COLO668 (cell line): ENCODE measurements at regions not wholly inside any gene's neighbourhood (a gene's known extent, or its start where the extent isn't known, plus 50 kb on each side); places are given as distances from the start of the nearest gene placed in this dataset.
A peak's percentile ranks its signal among the peaks of the same experiment; 100 is the strongest.
"Not testable (repeated sequence)": the region's sequence is repeated elsewhere in the genome, so short reads cannot be mapped to it uniquely, and the experiment has no call there.

Source experiments
- DNase-seq: peaks from one replicate; lab custom pipeline; 2025; ENCODE audit not compliant: unreplicated experiment; lab: John Stamatoyannopoulos, UW

DNA sequence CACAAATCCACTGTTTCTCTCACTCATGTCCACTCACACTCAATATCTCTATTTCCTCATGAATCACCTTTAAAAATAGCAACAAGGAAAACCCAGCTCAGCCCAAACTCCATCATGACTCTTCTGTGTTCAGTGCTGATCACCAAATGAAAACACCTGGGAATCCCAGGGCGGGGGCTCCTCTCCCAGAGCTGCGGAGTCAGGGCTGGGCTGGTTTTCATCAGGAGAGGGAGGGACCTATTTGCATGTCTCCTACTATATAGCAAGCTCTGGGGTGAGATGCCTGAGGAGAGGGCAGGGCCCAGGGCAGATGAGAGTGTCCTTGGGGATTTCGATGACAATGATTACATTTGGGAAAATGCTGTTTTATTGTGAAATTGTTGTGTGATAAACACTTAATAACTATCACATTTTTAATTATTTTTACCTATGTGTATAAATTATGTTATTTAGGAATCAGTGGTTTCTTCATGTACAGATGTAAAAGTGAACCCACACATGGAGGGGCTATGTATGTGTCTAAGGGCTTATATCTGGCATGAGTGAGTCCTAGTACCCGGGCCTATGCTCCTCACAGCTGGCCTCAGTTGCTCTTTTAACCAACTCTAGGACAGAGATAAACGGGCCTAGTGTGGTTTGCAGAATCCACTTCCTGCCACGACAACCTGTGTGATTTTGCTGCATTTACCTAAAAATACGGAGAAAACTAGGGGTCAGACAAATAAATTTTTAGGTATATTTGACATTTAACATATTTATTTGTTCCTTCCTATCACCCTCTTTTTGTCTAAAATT, 1131.9 kb downstream of the TMEM121 start:
- not testable (repeated sequence) for DNase-seq

DNA sequence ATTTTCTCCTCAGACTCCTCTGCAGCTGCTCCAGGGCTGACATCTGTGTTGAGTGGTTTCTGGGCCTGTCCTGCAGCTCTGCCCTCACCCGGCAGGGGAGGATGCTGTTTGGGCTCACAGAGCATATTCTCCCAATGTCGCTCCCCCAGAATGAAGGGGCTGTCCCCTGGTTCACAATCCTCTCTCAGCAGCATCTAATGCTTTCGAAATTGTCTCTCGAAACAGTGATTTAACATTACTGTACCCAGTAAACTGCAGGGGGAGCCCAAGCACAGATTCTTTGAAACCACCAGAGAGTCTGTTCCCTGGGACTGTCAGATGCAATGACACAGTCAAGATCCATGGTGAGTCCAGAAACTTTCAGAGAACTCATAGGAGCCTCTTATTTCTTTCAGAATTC, 1135.2 kb downstream of the TMEM121 start:
- peak; percentile 40 for DNase-seq

DNA sequence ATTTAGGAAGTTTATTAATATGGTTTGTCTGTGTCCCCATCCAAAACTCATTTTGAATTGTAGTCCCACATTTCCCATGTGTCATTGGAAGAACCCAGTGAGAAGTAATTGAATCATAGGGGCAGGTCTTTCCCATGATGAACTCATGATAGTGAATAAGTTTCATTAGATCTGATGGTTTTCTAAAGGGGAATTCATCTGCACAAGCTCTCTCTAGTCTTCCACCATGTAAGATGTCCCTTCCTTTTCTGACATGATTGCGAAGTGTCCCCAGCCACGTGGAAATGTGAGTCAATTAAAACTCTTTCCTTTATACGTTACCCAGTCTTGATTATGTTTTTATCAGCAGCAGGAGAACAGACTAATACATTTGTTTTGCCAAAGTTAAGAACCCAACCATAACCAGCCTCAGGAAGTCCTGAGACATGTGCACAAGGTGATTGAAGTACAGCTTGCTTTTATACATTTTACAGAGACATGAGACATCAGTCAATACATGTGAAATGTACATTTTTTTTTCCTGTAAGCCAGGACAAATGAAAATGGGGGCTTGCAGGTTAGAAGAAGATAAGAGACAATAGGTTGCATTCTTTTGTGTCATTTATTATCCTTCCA, 1136.7 kb downstream of the TMEM121 start:
- DNase-seq = no peak

- DNase-seq = peak; percentile 27
These were observed 1137.5 kb downstream of the TMEM121 start for GRCh38 chr14:106663805-106664410.

GRCh38 chr14:106665814-106666213, 1139.4 kb downstream of the TMEM121 start:
- DNase-seq = no peak

- DNase-seq = no peak
These were observed 1140.0 kb downstream of the TMEM121 start for GRCh38 chr14:106666341-106666740.

DNA sequence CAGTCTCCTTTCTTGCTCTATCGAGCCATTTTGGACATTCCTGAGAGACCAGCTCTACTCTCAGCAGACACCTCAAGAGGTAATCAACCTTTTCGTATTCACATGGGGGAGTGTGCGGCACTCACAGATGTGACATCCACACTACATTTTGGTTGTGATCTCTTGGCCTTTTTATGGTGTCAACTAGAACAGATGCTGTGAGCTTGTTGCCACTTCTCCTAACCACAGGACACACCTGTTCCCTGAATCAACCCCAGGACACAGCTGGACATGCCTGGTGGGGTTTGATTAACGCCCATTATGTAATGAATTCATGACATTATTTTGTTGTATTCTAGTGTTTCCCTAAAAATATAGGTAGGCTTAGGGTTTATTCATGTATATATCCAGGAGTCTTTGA, 1143.6 kb downstream of the TMEM121 start:
- DNase-seq = no peak

DNA sequence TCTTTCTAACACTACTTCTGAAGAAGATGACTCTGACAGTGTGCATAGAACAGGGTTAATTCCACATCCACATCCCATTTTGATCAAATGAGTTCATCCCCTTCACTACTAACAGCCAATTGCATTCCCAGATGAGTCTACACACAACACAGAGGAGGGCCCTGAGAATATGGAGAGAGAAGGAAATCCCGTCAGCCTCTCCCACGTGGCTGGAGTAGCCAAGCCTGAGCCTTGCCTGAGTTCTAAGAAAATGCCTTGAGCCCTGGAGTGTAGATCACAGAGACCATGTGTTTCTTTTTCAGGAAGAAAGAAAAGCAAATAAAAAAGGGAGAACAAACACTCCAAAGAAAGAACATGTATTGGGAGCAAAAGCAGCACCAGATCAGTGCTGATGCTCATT, 1147.7 kb downstream of the TMEM121 start:
- DNase-seq = not testable (repeated sequence)

DNA sequence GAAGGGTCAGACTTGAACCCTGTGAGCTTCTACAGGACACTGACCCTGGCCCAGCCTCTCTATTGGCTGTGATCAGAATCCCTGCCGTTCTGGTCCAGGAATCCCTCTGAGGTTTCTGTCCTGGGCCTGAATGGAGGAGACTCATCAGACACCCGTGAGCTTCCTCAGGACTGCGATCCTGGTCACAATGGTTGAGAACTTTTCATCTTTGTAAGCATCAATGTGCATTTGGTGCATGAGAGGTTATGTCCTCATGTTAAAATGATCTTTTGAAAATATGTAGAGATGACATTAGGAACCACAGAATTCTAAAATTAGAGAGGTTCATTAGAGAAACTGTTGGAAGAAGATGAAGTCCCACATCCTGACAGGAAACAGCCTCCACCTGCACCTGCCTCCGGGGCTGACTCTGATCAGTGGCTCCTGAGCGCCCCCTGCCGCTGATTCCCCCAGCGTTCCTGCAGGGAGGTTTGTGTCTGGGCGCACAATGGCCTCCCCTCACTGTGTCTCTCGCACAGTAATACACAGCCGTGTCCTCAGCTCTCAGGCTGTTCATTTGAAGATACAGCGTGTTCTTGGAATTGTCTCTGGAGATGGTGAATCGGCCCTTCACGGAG, 1148.2 kb downstream of the TMEM121 start:
- DNase-seq = not testable (repeated sequence)

GRCh38 chr14:106675716-106676115, 1149.3 kb downstream of the TMEM121 start:
- DNase-seq = not testable (repeated sequence)

DNA sequence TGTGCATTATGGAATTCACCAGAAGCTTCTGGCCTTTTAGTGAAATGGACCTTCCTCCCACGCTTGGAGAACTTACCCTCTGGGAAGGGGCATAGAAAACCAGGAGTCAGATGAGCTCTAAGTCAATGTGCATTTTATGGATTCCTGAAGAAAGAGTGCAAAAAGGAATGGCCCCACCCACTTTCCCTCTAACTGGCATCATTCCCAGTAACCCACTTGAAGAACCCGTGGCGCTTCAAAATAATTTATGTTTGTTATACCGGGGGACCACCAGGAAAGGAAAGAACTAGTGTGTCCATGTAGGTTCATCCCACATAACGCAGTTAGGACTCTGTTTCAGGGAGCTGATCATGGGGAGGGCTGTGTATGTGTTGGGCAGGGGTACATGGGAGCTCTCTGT, 1153.4 kb downstream of the TMEM121 start:
- DNase-seq = no peak

- no peak for DNase-seq
These were observed 1154.8 kb downstream of the TMEM121 start for GRCh38 chr14:106681161-106681560.

DNA sequence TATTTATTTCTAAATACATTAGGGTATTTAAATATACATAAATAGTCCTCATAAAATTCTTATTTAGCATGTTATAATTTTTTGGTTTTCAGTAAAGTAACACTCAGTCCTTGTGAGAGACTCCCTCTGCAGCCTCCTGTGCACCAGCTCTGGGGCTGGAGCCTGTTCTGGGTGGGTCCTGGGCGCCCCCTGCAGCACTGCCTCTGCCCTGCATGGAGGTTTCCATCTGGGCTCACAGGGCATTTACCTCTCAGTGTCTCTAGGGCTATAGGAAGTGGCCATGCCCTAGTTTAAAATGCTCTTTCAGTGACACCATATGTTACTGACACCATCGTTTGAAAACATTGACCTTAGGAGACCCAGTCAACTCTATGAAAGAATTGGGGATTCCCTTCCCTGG, 1155.2 kb downstream of the TMEM121 start:
- no peak for DNase-seq

- DNase-seq = no peak
These were observed 1157.2 kb downstream of the TMEM121 start for GRCh38 chr14:106683631-106684030.

GRCh38 chr14:106686533-106686932, 1160.2 kb downstream of the TMEM121 start:
- no peak for DNase-seq

DNA sequence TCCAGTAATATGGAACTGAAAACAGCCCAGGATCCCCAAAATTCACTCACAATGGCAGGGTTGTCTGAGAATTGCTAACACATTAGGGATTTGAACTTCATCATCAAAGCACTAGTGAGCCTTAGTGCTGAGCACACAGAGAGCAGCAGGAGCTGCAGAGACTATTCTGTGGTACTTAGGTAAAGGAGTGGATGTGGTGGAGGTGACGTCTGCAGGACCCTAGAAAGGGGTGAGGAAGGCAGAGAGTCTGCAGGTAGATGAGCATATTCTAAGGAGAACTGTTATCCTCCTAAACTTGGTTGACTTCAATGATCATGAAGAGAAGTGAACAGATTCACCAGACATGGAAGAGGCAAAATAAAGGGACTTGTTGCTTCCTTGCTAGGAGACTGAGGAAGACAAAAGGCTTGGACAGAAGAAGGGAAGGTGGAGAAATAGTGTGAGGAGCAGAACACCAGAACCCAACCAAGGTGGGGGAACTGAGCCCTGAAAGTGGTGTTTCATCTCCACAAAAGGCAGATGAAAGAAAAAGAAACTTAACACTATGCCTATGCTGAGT, 1164.0 kb downstream of the TMEM121 start:
- no peak for DNase-seq

GRCh38 chr14:106691601-106692291, 1165.4 kb downstream of the TMEM121 start:
- peak; percentile 53 for DNase-seq

GRCh38 chr14:106694638-106695393, 1168.4 kb downstream of the TMEM121 start:
- DNase-seq = peak; percentile 66

DNA sequence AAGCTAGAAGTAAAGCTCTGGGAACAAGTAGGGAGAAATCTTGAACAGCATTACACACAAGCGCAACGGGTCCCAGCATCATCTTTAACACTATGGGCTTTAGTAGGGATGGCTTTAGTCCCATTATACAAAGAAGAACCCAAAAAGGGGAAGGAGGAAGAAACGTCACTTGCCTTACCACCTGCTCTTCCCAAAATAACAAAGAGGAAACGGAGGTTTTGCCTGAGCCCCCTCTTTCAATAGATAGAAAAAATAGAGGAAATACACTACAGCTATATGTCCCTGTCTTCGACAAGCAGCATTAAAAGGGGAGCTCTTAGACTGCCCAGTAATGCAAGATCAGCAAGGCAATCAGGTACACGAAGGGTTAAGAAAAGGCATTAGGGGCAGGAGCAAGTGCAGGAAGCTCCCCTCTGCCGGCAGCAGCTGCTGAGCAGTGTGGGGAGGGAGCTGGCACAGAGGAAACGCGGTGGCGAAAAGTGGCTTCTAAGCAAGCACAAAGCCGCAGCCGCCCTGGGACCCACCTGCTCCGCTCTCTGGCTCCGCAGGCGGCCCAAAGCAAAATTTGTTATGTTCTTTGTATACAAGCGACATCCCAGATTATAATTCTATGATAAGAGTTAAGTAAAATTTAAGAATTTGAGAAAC, 1172.4 kb downstream of the TMEM121 start:
- DNase-seq = peak; percentile 25

GRCh38 chr14:106703651-106704050, 1177.3 kb downstream of the TMEM121 start:
- DNase-seq = not testable (repeated sequence)
